Spleen (tissue), 7 donors: ENCODE measurements at regions not wholly inside any gene's neighbourhood (a gene's known extent, or its start where the extent isn't known, plus 50 kb on each side); places are given as distances from the start of the nearest gene placed in this dataset.

Experiments
- CTCF ChIP-seq, 11 experiments: fragments of 200-600 bp in 7 of 11; fragments of 450-650 bp in 4 of 11; sonication (generic) in 4 of 11; IDR thresholded peaks in 8 of 11; conservative IDR thresholded peaks in 3 of 11; 1 replicate in 7 of 11; 2 replicates in 4 of 11; pipeline versions ENCODE4 v1.4.0 to v1.8.0; 2016 to 2021; ENCODE audit warnings: antibody characterized with exemption in 11 of 11, inconsistent platforms in 4 of 11, mild to moderate bottlenecking in 1 of 11
- POLR2A ChIP-seq, 3 donors: fragments of 450-650 bp; IDR thresholded peaks; one replicate each; pipeline ENCODE4 v1.5.1; 2017; ENCODE audit warnings: antibody characterized with exemption in 3 of 3, mild to moderate bottlenecking in 1 of 3
- POLR2AphosphoS5 ChIP-seq, 3 donors: sonication (generic); formaldehyde crosslinking; IDR thresholded peaks; one replicate each; pipeline ENCODE4 v1.5.1; 2017; ENCODE audit warnings: antibody characterized with exemption in 3 of 3
- donor health status: DM: no; HTN: no; CAD: no; lungs with moderate emphysema.
- donor health status: DM: no; HTN: no; CAD: no.
- donor health status: DM: no; HTN: no; CAD: no.

- TF ChIP-seq POLR2A (IDR thresholded peaks at IDR 0.05) (no peak), CTCF (IDR thresholded peaks at IDR 0.05 in 8 of 11, conservative IDR thresholded peaks at IDR 0.05 in 3 of 11) (peak in 1 of 11 experiments; percentile 18), POLR2AphosphoS5 (IDR thresholded peaks at IDR 0.05) (no peak)
Observed at GRCh38 chr19:29467824-29468401, 57.9 kb upstream of the VSTM2B start.
